AG04450 (cell line): ENCODE measurements at regions not wholly inside any gene's neighbourhood (a gene's known extent, or its start where the extent isn't known, plus 50 kb on each side); places are given as distances from the start of the nearest gene placed in this dataset.

Source experiments
- CTCF ChIA-PET: fragments of 300-600, 350-600 bp; formaldehyde crosslinking; extraction: SDS; loops from one replicate; lab custom pipeline; 2022; ENCODE audit warnings: antibody characterized with exemption, inconsistent platforms; lab: Charles Lee
- POLR2A ChIA-PET: fragments of 350-600 bp; formaldehyde crosslinking; extraction: SDS; loops from one replicate; lab custom pipeline; 2021; ENCODE audit warnings: antibody characterized with exemption, inconsistent platforms; lab: Yijun Ruan, JAX
- DNase-seq: peaks from one replicate; pipeline ENCODE4 v3.0.0-alpha.2; 2011; ENCODE audit warnings: low read depth, low spot score
- H3K27ac ChIP-seq: one replicate; pipeline ENCODE4 v1.5.1; 2012; ENCODE audit warnings: low read depth, low read length, control low read depth
- H3K27me3 ChIP-seq: one replicate; pipeline ENCODE4 v1.6.0; 2012; ENCODE audit warnings: low read length; ENCODE audit not compliant: control insufficient read depth, insufficient read depth
- H3K4me3 ChIP-seq: 2 replicates; pipeline ENCODE4 v1.5.1; 2011; ENCODE audit warnings: mild to moderate bottlenecking, low read depth, low read length, control low read depth
- H3K9me3 ChIP-seq: 2 replicates; pipeline ENCODE4 v1.5.1; 2012; ENCODE audit warnings: low read length; ENCODE audit not compliant: control insufficient read depth, insufficient read depth
- CTCF ChIP-seq: IDR thresholded peaks from 2 replicates; pipeline ENCODE4 v1.5.1; 2011; ENCODE audit warnings: low read depth, low read length, control low read depth, inconsistent platforms

GRCh38 chr2:16256601-16257321 lies 316.4 kb downstream of the MYCN start:
- Histone ChIP-seq H3K27me3 (no peaks in the 10 kb centered on the region), H3K9me3 (peaks cover 35% of the 10 kb centered on the region), H3K4me3 (no peak overlapping the region), H3K27ac (no peak overlapping the region)
- CTCF ChIA-PET = no interaction called here
- TF ChIP-seq CTCF = no peak
- no peak for DNase-seq
- POLR2A ChIA-PET = no interaction called here

GRCh38 chr2:16255120-16255519 lies 314.8 kb downstream of the MYCN start:
- no peak overlapping the region for H3K4me3 ChIP-seq
- H3K27ac ChIP-seq = no peak overlapping the region
- TF ChIP-seq CTCF = no peak
- ChIA-PET POLR2A (no interaction called here), CTCF (no interaction called here)
- no peak for DNase-seq
- no peaks in the 10 kb centered on the region for H3K27me3 ChIP-seq
- peaks cover 40% of the 10 kb centered on the region for H3K9me3 ChIP-seq

- POLR2A ChIA-PET = no interaction called here
- Histone ChIP-seq H3K27ac (no peak overlapping the region), H3K4me3 (no peak overlapping the region), H3K27me3 (no peaks in the 10 kb centered on the region), H3K9me3 (peaks cover 44% of the 10 kb centered on the region)
- CTCF ChIA-PET = no interaction called here
- no peak for TF ChIP-seq CTCF
- no peak for DNase-seq
Observed at GRCh38 chr2:16254356-16254965, 314.1 kb downstream of the MYCN start.

- POLR2A ChIA-PET = no interaction called here
- no peak for DNase-seq
- H3K27ac ChIP-seq = no peak overlapping the region
- no peak overlapping the region for H3K4me3 ChIP-seq
- no peak for TF ChIP-seq CTCF
- CTCF ChIA-PET = no interaction called here
- no peaks in the 10 kb centered on the region for H3K27me3 ChIP-seq
- peaks cover 55% of the 10 kb centered on the region for H3K9me3 ChIP-seq
Observed at GRCh38 chr2:16253291-16253690, 312.9 kb downstream of the MYCN start.

GRCh38 chr2:16252891-16253290 lies 312.5 kb downstream of the MYCN start:
- POLR2A ChIA-PET = no interaction called here
- Histone ChIP-seq H3K27ac (no peak overlapping the region), H3K27me3 (no peaks in the 10 kb centered on the region), H3K4me3 (no peak overlapping the region), H3K9me3 (peaks cover 55% of the 10 kb centered on the region)
- DNase-seq = no peak
- CTCF ChIA-PET = no interaction called here
- TF ChIP-seq CTCF = no peak
